K562 (cell line): ENCODE measurements at regions not wholly inside any gene's neighbourhood (a gene's known extent, or its start where the extent isn't known, plus 50 kb on each side); places are given as distances from the start of the nearest gene placed in this dataset.

Experiments used
- ATAC-seq: fragments of 200-7000 bp; cut with Tn5 transposase; 3 replicates; pipeline ENCODE4 v1.9.1; 2020; ENCODE audit warnings: moderate library complexity
- BruUV-seq: library from RNA; stranded (reverse); fragments of 400-500 nt; replicated peaks from 2 replicates; lab custom pipeline; 2021; lab: Mats Ljungman, UMichigan
- CTCF ChIA-PET: fragments of 300-600 bp; formaldehyde crosslinking; extraction: SDS; loops from one replicate; lab custom pipeline; 2021; ENCODE audit warnings: low intra/inter-chr PET ratio; lab: Yijun Ruan, JAX
- POLR2A ChIA-PET: fragments of 300-600, 350-650 bp; sonication (Branson Sonifier 250); formaldehyde crosslinking; extraction: SDS; loops from one replicate; lab custom pipeline; 2021; ENCODE audit warnings: antibody characterized with exemption, inconsistent platforms; lab: Yijun Ruan, JAX
- DNase-seq, 4 experiments: peaks; one replicate each; pipeline versions ENCODE4 v3.0.0 to v3.0.0-alpha.2; 2011 to 2018; ENCODE audit warnings: low spot score in 3 of 4, mixed read lengths in 3 of 4; ENCODE audit errors: extremely low read depth in 1 of 4
- FAIRE-seq: peaks from 2 replicates; lab custom pipeline; 2011; peaks lifted over from hg19 to GRCh38; lab: Jason Lieb, UNC
- H2AFZ ChIP-seq: 2 replicates; pipeline ENCODE4 v1.6.0; 2011; ENCODE audit warnings: low read depth, low read length, control low read depth, inconsistent platforms
- H3K27ac ChIP-seq: fragments of 200-600 bp; 3 replicates; pipeline ENCODE4 v1.8.0; 2011; ENCODE audit warnings: low read depth, mild to moderate bottlenecking, control low read depth, inconsistent platforms, low read length, moderate library complexity, mixed read lengths; ENCODE audit errors: extremely low read depth
- H3K27me3 ChIP-seq, 2 experiments: fragments of 300-600 bp in 1 of 2; 2 replicates in 1 of 2; 3 replicates in 1 of 2; pipeline versions ENCODE4 v1.6.0 to v1.8.0; 2011; ENCODE audit warnings: inconsistent platforms in 2 of 2, low read length in 2 of 2, mild to moderate bottlenecking in 1 of 2, mixed read lengths in 1 of 2, moderate library complexity in 1 of 2; ENCODE audit not compliant: control insufficient read depth in 2 of 2, insufficient read depth in 2 of 2
- H3K36me3 ChIP-seq: fragments of 300-600 bp; 3 replicates; pipeline ENCODE4 v1.8.0; 2011; ENCODE audit warnings: mild to moderate bottlenecking, low read length, inconsistent platforms; ENCODE audit not compliant: control insufficient read depth, insufficient read depth
- H3K4me1 ChIP-seq, 2 experiments: fragments of 200-600 bp in 1 of 2; replicated peaks in 1 of 2; 2 replicates in 1 of 2; 3 replicates in 1 of 2; pipeline versions ENCODE4 v1.5.1 to v1.8.0; 2011; ENCODE audit warnings: inconsistent platforms in 2 of 2, low read length in 2 of 2, mild to moderate bottlenecking in 1 of 2, mixed read lengths in 1 of 2, moderate library complexity in 1 of 2; ENCODE audit not compliant: control insufficient read depth in 2 of 2, insufficient read depth in 2 of 2
- H3K4me2 ChIP-seq: 2 replicates; pipeline ENCODE4 v1.6.1; 2011; ENCODE audit warnings: low read length, control low read depth, inconsistent platforms, mixed read lengths; ENCODE audit not compliant: insufficient read depth
- H3K4me3 ChIP-seq: fragments of 200-600 bp; sonication (generic), shearing (Covaris generic); 2 replicates; pipeline ENCODE4 v1.5.1; 2016; ENCODE audit warnings: control low read depth, inconsistent platforms
- H3K79me2 ChIP-seq: fragments of 200-600 bp; 3 replicates; pipeline ENCODE4 v1.8.0; 2011; ENCODE audit warnings: low read length, inconsistent platforms; ENCODE audit not compliant: control insufficient read depth, insufficient read depth
- H3K9ac ChIP-seq, 2 experiments: 2 replicates each; pipeline versions ENCODE4 v1.6.0 to v1.6.1; 2011; ENCODE audit warnings: low read depth in 2 of 2, low read length in 2 of 2, control low read depth in 1 of 2, inconsistent platforms in 1 of 2, mild to moderate bottlenecking in 1 of 2, mixed read lengths in 1 of 2; ENCODE audit not compliant: insufficient read depth in 1 of 2
- H3K9me1 ChIP-seq: one replicate; pipeline ENCODE4 v1.6.0; 2011; ENCODE audit warnings: inconsistent platforms, mild to moderate bottlenecking, low read length, moderate library complexity; ENCODE audit not compliant: control insufficient read depth, insufficient read depth
- H3K9me3 ChIP-seq: replicated peaks from 2 replicates; pipeline ENCODE4 v1.5.1; 2011; ENCODE audit warnings: low read depth, low read length, inconsistent platforms; ENCODE audit not compliant: control insufficient read depth, insufficient read depth
- H4K20me1 ChIP-seq: replicated peaks from 2 replicates; pipeline ENCODE4 v1.6.1; 2011; ENCODE audit warnings: low read length, inconsistent platforms, mixed read lengths; ENCODE audit not compliant: control insufficient read depth, insufficient read depth
- CCAR2 ChIP-seq: fragments of 200-400 bp; formaldehyde crosslinking; IDR thresholded peaks from 2 replicates; pipeline ENCODE4 v1.6.1; 2017; ENCODE audit warnings: mild to moderate bottlenecking, low read depth, low read length
- FUS ChIP-seq: fragments of 200-400 bp; formaldehyde crosslinking; optimal IDR thresholded peaks from 2 replicates; pipeline ENCODE3; 2017; ENCODE audit warnings: low read depth, low read length
- HINFP ChIP-seq: fragments of 450-650 bp; conservative IDR thresholded peaks from 2 replicates; pipeline ENCODE4 v1.6.1; 2016; ENCODE audit warnings: missing genetic modification characterization, low read depth, mild to moderate bottlenecking, control low read depth, missing compliant biosample characterization
- KHSRP ChIP-seq: fragments of 450-650 bp; IDR thresholded peaks from 2 replicates; pipeline ENCODE4 v1.6.1; 2017
- MAX ChIP-seq: sonication (generic); formaldehyde crosslinking; IDR thresholded peaks from 2 replicates; pipeline ENCODE4 v1.9.0; 2022; ENCODE audit warnings: mild to moderate bottlenecking, missing genetic modification reagents
- NCOA4 ChIP-seq: fragments of 450-650 bp; IDR thresholded peaks from 2 replicates; pipeline ENCODE4 v1.6.1; 2018; ENCODE audit warnings: mild to moderate bottlenecking; ENCODE audit not compliant: partially characterized antibody
- NFIC ChIP-seq: fragments of 450-650 bp; IDR thresholded peaks from 2 replicates; pipeline ENCODE4 v1.6.1; 2017; ENCODE audit warnings: mild to moderate bottlenecking, inconsistent platforms
- NFYB ChIP-seq: IDR thresholded peaks from 2 replicates; pipeline ENCODE4 v1.6.1; 2011; ENCODE audit warnings: mild to moderate bottlenecking, moderate library complexity; ENCODE audit not compliant: insufficient read length; ENCODE audit errors: extremely low read depth
- SP2 ChIP-seq: IDR thresholded peaks from 2 replicates; pipeline ENCODE4 v1.6.1; 2011; ENCODE audit warnings: mild to moderate bottlenecking, low read depth, low read length, moderate library complexity; ENCODE audit not compliant: poor library complexity, severe bottlenecking; ENCODE audit errors: extremely low read depth
- ZNF197 ChIP-seq: fragments of 200-800 bp; sonication (Bioruptor generic); IDR thresholded peaks from 2 replicates; pipeline ENCODE4 v1.6.1; 2016; ENCODE audit warnings: low read depth, missing genetic modification characterization, missing compliant biosample characterization
- ZNF347 ChIP-seq: fragments of 450-650 bp; formaldehyde crosslinking; IDR thresholded peaks from 2 replicates; pipeline ENCODE4 v1.4.0; 2020; ENCODE audit warnings: low read depth, mild to moderate bottlenecking, moderate library complexity
- WGBS: fragments of 100-300 bp; shearing (Covaris generic); methylation state at CpG from one replicate; pipeline ENCODE4 v1.1.6; 2016; ENCODE audit warnings: low coverage, mixed read lengths; ENCODE audit not compliant: insufficient coverage; ENCODE audit errors: missing lambda C conversion rate; 5-methylcytosine and 5-hydroxymethylcytosine counted together
- in situ Hi-C: fragments of 300-500 bp; cut with MboI; formaldehyde crosslinking; loops from 4 replicates; pipeline ENCODE4 v1.15.0; 2018; ENCODE audit warnings: inconsistent platforms, mixed read lengths
- intact Hi-C: fragments of 100-400 bp; cut with micrococcal nuclease; formaldehyde crosslinking; loops from 2 replicates; pipeline ENCODE4 v1.14.2; 2022

- CTCF ChIA-PET, result no interaction called here
- no TSS peak for BruUV-seq
- WGBS, result 3% methylated on average over 3 of the region's 3 CpGs
- H2AFZ ChIP-seq, result no peak overlapping the region
- ATAC-seq (no peak), DNase-seq (no peak), FAIRE-seq (no peak)
- H3K79me2 ChIP-seq, result no peaks in the 10 kb centered on the region
- POLR2A ChIA-PET, result no interaction called here
- H3K4me3 ChIP-seq, result no peak overlapping the region
- no peak overlapping the region for H3K4me2 ChIP-seq
- H3K27me3 ChIP-seq, result no peaks in the 10 kb centered on the region
- H3K9ac ChIP-seq, result no peak overlapping the region
- TF ChIP-seq MAX (CRISPR knock-in tag) (no peak), NCOA4 (no peak), KHSRP (no peak), NFIC (no peak), NFYB (no peak), ZNF347 (CRISPR knock-in tag) (no peak), ZNF197 (CRISPR knock-in tag) (no peak), FUS (no peak), CCAR2 (no peak), HINFP (tag) (no peak), SP2 (no peak)
- TF ChIP-seq, all 486 proteins: peak for 0
- H3K4me1 ChIP-seq, result no peaks in the 10 kb centered on the region
- in situ Hi-C loops, result no loop called here
- no peaks in the 10 kb centered on the region for H3K36me3 ChIP-seq
- no peak overlapping the region for H3K27ac ChIP-seq
- H4K20me1 ChIP-seq, result no peaks in the 10 kb centered on the region
- intact Hi-C loops, result no loop called here
- no peaks in the 10 kb centered on the region for H3K9me1 ChIP-seq
- no peaks in the 10 kb centered on the region for H3K9me3 ChIP-seq
Observed at GRCh38 chr3:77945320-77945719, 905.4 kb downstream of the ROBO2 start.
